ENCODE measurements at regions not wholly inside any gene's neighbourhood (a gene's known extent, or its start where the extent isn't known, plus 50 kb on each side); places are given as distances from the start of the nearest gene placed in this dataset.

DNA sequence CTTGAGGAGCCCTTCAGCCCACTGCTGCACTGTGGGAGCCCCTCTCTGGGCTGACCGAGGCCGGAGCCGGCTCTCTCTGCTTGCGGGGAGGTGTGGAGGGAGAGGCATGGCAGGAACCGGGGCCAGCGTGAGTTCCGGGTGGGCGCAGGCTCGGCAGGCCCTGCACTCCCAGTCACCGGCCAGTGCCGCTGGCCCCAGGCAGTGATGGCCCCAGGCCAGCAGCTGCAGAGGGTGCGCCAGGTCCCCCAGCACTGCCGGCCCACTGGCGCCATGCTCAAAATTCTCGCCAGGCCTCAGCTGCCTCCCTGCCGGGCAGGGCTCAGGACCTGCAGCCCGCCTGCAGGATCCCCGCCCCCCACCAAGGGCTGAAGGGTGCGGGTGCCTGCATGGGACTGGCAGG lies 128.4 kb upstream of the STARD3NL start:
- intact Hi-C loops (cut with DNase I; ENCODE audit: low total_unique reads): no loop called here
- TF ChIP-seq POLR2A (IDR thresholded peaks at IDR 0.05) (no peak), POLR2AphosphoS5 (IDR thresholded peaks at IDR 0.05) (no peak), CTCF (IDR thresholded peaks at IDR 0.05 in 8 of 11, conservative IDR thresholded peaks at IDR 0.05 in 3 of 11) (no peak)
- DNase-seq: no peak

DNA sequence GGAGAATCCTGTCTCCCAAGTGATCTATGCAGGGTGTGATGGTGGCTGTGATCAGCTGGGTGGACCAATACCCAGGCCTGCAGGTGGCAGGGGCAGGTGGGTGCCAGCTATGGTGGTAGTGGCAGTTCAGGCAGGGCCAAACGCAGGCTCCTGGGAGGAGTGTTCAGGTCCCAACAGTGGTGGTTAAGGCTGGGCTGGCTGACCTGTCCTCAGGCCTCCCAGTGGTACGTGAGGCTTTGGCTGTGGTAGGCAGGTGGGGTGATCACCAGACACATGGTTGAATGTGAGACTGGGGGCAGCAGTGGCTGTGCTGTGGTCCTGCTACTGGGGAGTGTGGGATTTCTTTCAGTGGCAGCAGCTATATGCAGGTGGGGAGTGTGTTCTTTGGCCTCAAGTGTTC lies 126.7 kb upstream of the STARD3NL start:
- H3K4me1 ChIP-seq: no peaks in the 10 kb centered on the region
- intact Hi-C loops (cut with DNase I; ENCODE audit: low total_unique reads): no loop called here
- no peak overlapping the region for H3K27ac ChIP-seq
- H3K36me3 ChIP-seq: no peaks in the 10 kb centered on the region
- H3K27me3 ChIP-seq (replicated peaks in 1 of 7): peaks cover 0 to 5% (median 0%) of the 10 kb centered on the region in 7 donors
- no peak overlapping the region for H3K4me3 ChIP-seq
- TF ChIP-seq POLR2A (IDR thresholded peaks at IDR 0.05) (no peak), CTCF (IDR thresholded peaks at IDR 0.05 in 8 of 11, conservative IDR thresholded peaks at IDR 0.05 in 3 of 11) (no peak), POLR2AphosphoS5 (IDR thresholded peaks at IDR 0.05) (no peak)
- DNase-seq: no peak
- peaks cover 0 to 21% (median 19%) of the 10 kb centered on the region in 8 donors for H3K9me3 ChIP-seq
- 83 to 89% (median 86%) methylated on average over 2 of the region's 2 CpGs; no CpG with 5 or more reads in 1 of the 5 donors for WGBS, 5 donors

More for the DNA sequence above, 128.4 kb upstream of the STARD3NL start:
- no peak overlapping the region for H3K4me3 ChIP-seq
- 75 to 97% (median 89%) methylated on average over 1 to 19 of the region's 19 CpGs for WGBS, 5 donors
- H3K4me1 ChIP-seq: no peaks in the 10 kb centered on the region
- no peaks in the 10 kb centered on the region for H3K36me3 ChIP-seq
- H3K27ac ChIP-seq: no peak overlapping the region
- peaks cover 0 to 21% (median 19%) of the 10 kb centered on the region in 8 donors for H3K9me3 ChIP-seq
- peaks cover 0 to 5% (median 0%) of the 10 kb centered on the region in 7 donors for H3K27me3 ChIP-seq (replicated peaks in 1 of 7)

DNA sequence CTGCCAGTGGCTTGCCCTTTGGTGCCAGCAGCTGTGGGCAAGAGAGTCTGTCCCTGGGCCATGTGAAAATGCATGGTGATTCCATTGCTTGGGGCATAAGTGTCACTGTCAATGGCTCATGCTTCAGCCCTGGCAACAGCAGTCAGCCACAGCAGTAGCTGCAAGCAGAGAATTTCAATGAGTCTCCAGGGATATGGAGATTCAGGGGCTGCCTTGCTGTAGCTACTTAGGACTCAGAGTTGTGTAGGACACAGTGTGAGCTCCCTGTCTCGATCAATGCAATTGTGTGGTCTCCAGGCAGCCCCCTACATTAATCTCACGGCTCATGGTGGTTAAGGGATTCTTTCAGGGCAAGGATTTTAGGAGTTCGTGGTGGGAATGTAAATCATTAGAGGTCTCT lies 126.3 kb upstream of the STARD3NL start:
- TF ChIP-seq POLR2A (IDR thresholded peaks at IDR 0.05) (no peak), POLR2AphosphoS5 (IDR thresholded peaks at IDR 0.05) (no peak), CTCF (IDR thresholded peaks at IDR 0.05 in 8 of 11, conservative IDR thresholded peaks at IDR 0.05 in 3 of 11) (no peak)
- WGBS, 5 donors: 59 to 82% (median 75%) methylated on average over 3 of the region's 3 CpGs

DNA sequence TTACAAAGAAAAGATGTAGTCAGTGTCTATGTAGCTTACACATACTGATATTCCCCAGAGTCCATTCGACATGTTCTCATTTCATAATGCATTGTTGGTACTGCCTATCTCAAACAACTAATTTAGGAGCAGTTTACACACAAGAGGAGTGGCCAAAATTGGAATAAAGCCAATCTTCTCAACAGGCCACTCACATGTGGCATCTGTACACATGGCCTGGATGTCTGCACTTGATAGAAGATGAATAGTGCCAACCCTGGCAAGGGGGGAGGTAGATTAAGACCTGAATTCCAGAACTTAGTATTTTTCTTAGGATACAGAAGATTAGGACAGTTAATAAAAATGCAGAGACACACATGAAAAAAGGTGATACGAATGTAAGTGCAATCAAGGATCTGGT lies 125.3 kb upstream of the STARD3NL start:
- WGBS, 5 donors: 79 to 94% (median 84%) methylated on average over 2 of the region's 2 CpGs
- Histone ChIP-seq H3K36me3 (no peaks in the 10 kb centered on the region), H3K9me3 (peaks cover 0 to 21% (median 19%) of the 10 kb centered on the region in 8 donors), H3K4me3 (no peak overlapping the region), H3K27me3 (replicated peaks in 1 of 7) (peaks cover 0 to 5% (median 0%) of the 10 kb centered on the region in 7 donors), H3K27ac (no peak overlapping the region), H3K4me1 (no peaks in the 10 kb centered on the region)
- DNase-seq: no peak
- intact Hi-C loops (cut with DNase I; ENCODE audit: low total_unique reads): no loop called here
- no peak for TF ChIP-seq POLR2AphosphoS5 (IDR thresholded peaks at IDR 0.05)
- TF ChIP-seq POLR2A (IDR thresholded peaks at IDR 0.05): no peak
- TF ChIP-seq CTCF (IDR thresholded peaks at IDR 0.05 in 8 of 11, conservative IDR thresholded peaks at IDR 0.05 in 3 of 11): no peak

More for the DNA sequence above, 126.3 kb upstream of the STARD3NL start:
- Histone ChIP-seq H3K4me3 (no peak overlapping the region), H3K4me1 (no peaks in the 10 kb centered on the region), H3K27me3 (replicated peaks in 1 of 7) (peaks cover 0 to 5% (median 0%) of the 10 kb centered on the region in 7 donors), H3K27ac (no peak overlapping the region), H3K9me3 (peaks cover 0 to 21% (median 19%) of the 10 kb centered on the region in 8 donors), H3K36me3 (no peaks in the 10 kb centered on the region)
- intact Hi-C loops (cut with DNase I; ENCODE audit: low total_unique reads): no loop called here
- DNase-seq: no peak

Measured in spleen (tissue), 11 donors.